MV-4-11 (cell line): ENCODE measurements at regions not wholly inside any gene's neighbourhood (a gene's known extent, or its start where the extent isn't known, plus 50 kb on each side); places are given as distances from the start of the nearest gene placed in this dataset.

Experiments
- DNase-seq: peaks from one replicate; lab custom pipeline; 2025; lab: John Stamatoyannopoulos, UW

DNA sequence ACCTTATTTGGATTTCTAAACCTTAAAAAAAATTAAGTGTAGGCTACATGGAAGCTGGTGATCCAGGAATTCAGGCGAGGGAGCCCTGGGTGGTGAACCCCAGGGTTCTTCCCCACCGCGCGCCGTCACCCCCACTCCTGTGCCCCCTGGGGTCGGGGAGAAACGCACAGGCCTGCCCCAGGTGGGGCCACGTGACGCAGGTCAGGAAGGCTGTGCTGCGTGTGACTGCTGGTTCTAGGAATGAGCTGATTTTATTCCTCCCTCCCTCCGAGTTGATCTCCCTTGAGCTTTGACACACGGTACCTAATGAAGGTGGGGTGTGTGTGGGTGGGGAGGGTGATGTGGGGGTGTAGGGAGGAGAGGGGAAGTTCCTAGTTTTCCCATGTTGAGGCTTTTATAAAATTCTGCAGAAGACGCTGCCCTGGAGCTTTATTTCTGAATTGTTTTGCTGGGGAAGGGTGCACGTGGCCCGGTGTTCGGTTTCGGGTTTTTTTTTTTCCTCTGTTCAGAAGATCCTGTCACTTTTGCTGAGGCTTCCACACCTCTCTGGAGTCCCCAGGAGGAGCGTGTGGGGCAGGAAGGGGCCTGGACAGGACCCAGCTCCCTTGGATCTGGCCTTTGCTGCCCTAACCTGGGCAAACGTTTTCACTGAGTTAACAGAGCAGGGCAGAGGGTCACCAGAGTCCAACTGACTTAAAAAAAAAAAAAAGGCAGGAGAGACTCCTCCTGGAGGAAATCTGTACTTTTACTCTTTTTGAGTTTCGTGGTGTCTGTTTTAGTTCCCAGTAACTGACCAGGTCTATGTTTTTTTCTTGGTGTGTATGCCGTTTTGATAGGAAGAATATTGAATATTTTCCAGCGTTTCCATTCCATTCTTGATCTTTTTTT is 55.8 kb upstream of the GSE1 start:
- DNase-seq = peak; percentile 19

DNA sequence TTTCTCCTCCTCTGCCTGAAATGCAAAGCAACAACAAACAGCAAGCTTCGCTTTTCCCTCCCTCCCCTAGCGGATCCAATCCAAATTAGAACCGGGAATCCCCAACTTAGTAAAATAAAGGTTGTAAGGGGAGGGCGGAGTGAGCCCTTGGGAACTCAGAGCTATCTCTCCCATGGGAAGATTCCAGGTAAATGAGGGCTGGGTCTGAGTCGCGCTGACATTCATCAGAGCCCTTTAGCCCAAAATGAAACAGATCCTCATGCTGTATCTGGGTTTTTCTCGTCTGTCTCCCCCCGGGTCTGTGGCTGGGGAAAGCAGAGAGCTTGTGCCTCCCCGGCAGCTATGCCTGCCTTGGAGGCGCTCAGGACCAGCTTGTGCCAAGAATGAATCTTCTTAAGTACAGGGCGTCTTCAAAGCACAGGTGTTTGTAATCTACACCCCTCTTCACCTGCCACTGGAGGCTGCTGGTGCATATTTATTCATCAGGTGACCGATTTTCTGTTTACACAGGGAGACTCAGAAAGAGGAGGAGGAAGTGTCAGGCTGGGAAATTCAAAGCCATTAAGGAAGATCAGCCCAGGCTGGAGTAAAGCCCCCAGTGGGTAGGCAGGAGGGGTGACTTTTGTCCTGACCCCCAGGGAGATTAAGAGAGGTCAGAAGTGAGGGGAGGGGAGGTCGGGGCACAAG is 55.0 kb upstream of the GSE1 start:
- DNase-seq = no peak

DNA sequence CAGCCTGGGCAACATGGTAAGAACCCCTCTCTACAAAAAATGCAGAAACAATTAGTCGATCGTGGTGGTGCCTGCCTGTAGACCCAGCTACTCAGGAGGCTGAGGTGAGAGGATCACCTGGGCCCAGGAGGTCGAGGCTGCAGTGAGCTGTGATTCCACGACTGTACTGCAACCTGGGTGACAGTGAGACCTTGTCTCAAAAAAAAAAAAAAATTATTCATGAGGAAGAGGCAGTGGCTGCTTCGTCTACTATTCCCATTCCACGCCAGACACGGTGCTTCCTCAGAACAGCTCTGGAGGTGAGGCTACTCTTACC is 52.2 kb upstream of the GSE1 start:
- DNase-seq = no peak

DNA sequence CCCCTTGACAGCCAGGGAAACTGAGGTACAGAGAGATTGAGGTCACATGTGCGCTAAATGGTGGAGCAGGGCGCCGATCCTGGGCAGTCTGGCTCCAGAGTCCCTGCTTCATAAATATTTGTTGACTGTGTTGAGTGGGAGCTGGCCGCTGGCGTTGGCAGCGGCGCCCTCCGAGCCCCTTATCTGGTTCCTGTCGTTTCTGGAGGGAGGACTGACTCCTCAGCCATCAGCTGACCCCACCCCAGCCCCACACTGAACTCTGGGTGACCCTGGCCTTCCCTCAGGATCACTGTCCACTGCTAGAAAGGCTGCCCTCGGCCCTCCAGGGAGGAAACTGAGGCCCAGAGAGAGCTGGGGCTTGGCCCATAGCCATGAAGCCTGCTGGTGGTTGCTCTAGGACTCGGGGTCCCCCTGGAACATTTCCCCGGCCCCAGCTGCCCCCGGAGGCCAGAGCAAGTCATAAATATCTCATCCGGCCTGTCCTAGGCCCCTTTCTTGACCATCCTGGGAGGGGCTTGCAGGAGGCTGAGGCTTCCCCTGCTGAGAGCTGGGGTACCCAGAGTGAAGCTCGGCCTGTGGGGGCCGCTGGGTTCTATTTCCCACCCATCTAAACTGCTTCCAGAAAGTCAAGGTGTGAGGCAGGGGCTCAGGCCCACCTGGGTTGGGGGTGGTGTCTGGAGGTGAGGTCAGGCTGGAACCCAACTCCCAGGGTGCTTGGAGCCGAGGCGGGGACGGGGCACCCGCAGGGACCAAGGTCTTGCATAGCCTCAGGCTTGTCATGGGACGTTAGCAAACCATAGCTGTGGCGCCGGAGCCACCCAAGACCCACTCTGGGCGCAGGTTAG is 51.7 kb upstream of the GSE1 start:
- DNase-seq = no peak

DNA sequence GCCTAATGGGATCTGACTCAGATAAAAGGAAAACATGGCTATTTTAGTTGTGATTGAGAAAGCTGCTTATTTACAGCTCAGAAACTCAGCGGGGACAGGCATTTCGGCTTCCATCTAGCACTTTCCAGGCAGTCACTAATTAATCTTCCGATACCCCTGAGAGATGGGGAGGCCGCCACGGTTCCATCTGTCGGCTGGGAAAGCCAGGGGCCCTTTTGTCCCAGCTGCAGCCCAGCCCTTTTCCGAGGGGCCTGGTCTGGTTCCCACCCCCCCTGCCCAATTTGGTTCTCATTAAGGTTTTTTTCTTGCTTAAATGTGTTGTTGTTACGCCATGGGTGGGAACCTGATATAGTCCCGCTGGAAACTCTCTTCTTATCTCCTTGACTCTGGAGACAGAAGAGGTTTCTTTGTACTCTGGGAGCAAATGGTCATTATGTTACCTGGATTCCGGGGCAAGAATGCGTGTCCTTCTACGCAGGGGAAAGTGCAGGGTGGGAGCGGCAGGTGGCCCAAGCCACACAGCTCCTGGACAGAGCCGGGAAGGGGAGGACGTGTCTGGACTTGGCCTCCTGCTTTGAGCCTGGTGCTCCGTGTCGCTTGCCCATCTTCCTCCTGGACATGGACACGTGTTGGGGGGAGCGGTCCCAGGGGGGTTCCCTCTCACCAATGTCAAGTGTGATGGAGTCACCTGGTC is 50.9 kb upstream of the GSE1 start:
- DNase-seq = no peak

DNA sequence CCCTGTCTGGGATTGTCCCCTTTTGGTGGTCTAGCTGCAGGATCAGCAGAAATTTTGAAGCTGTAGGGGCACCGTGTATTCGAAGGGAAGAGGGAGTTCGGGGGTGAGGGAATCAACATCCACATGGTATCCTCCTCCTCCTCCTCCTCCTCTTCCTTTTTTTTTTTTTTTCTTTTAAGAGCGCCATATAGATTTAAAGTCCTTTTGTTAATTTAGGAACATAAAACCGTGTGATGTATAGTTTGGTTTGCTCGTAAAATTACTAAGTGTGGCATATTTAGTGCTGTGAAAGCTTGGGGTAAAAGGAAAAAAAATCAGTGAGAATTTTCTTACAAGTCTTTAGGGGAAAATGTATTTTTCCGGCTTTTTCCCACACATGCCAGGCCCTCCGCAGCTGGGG is 50.1 kb upstream of the GSE1 start:
- no peak for DNase-seq
